Hematopoietic multipotent progenitor cell treated with erythropoietin and hydrocortisone succinate and interleukin-3 and kit ligand, for 17 days (in vitro differentiated cells): ENCODE measurements at regions not wholly inside any gene's neighbourhood (a gene's known extent, or its start where the extent isn't known, plus 50 kb on each side); places are given as distances from the start of the nearest gene placed in this dataset.

Experiments
- DNase-seq: peaks from one replicate; pipeline ENCODE4 v3.0.0-alpha.2; 2015; ENCODE audit warnings: low spot score

GRCh38 chr6:105964979-105965760 is 121.0 kb upstream of the PRDM1 start:
- DNase-seq, result no peak

GRCh38 chr6:105954148-105954547 is 132.0 kb upstream of the PRDM1 start:
- DNase-seq, result no peak

- DNase-seq, result no peak
Observed at GRCh38 chr6:105952772-105953690, 133.1 kb upstream of the PRDM1 start.

- DNase-seq, result no peak
Observed at GRCh38 chr6:105952326-105952725, 133.8 kb upstream of the PRDM1 start.

- DNase-seq, result no peak
Observed at GRCh38 chr6:105951322-105951721, 134.8 kb upstream of the PRDM1 start.

GRCh38 chr6:105949869-105950268 is 136.3 kb upstream of the PRDM1 start:
- no peak for DNase-seq

- no peak for DNase-seq
Observed at GRCh38 chr6:105943514-105943913, 142.6 kb upstream of the PRDM1 start.

- no peak for DNase-seq
Observed at GRCh38 chr6:105941621-105942412, 144.3 kb upstream of the PRDM1 start.

GRCh38 chr6:105940990-105941389 is 145.1 kb upstream of the PRDM1 start:
- DNase-seq, result no peak

GRCh38 chr6:105936972-105937371 is 149.2 kb upstream of the PRDM1 start:
- DNase-seq, result no peak

- DNase-seq, result no peak
Observed at GRCh38 chr6:105935416-105935815, 150.7 kb upstream of the PRDM1 start.

GRCh38 chr6:105934708-105935107 is 151.4 kb upstream of the PRDM1 start:
- no peak for DNase-seq

GRCh38 chr6:105932440-105932839 is 153.7 kb upstream of the PRDM1 start:
- DNase-seq, result no peak

GRCh38 chr6:105929626-105930025 is 156.5 kb upstream of the PRDM1 start:
- DNase-seq, result no peak

GRCh38 chr6:105926318-105926717 is 159.8 kb upstream of the PRDM1 start:
- DNase-seq, result no peak

GRCh38 chr6:105925706-105926105 is 160.4 kb upstream of the PRDM1 start:
- DNase-seq, result no peak

- DNase-seq, result no peak
Observed at GRCh38 chr6:105921781-105922180, 164.4 kb upstream of the PRDM1 start.

- no peak for DNase-seq
Observed at GRCh38 chr6:105920071-105920470, 166.1 kb upstream of the PRDM1 start.

- no peak for DNase-seq
Observed at GRCh38 chr6:105917038-105917695, 169.0 kb upstream of the PRDM1 start.

- DNase-seq, result no peak
Observed at GRCh38 chr6:105911106-105911629, 175.0 kb upstream of the PRDM1 start.

- no peak for DNase-seq
Observed at GRCh38 chr6:105909106-105909505, 177.0 kb upstream of the PRDM1 start.

GRCh38 chr6:105907991-105908390 is 178.1 kb upstream of the PRDM1 start:
- no peak for DNase-seq
